ENCODE measurements at regions not wholly inside any gene's neighbourhood (a gene's known extent, or its start where the extent isn't known, plus 50 kb on each side); places are given as distances from the start of the nearest gene placed in this dataset.

DNA sequence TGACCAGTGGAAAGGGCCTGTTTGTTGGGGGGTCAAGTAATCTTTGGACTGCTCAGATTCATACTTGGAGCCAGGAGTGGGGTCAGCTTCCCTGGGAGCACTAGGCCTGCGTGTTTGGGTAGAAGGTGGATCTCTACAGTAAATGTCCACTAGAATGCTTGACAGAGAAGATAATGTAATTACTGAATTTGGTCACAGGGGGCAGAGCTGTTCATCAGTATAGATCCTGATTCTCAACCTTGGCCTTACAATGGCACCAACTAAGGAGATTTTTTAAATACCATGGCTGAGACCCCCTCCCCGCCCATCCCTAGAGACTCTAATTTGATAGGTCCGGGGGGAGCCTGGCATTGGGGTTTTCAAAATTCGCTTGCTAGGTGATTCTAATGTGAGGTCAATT, 217.5 kb upstream of the PLXNA2 start:
- TF ChIP-seq EZH2 (IDR thresholded peaks at IDR 0.05; ENCODE audit: borderline replicate concordance, insufficient read depth, low read length, poor library complexity, severe bottlenecking) (no peak), EP300 (conservative IDR thresholded peaks at IDR 0.05; ENCODE audit: poor library complexity, severe bottlenecking) (no peak), POLR2AphosphoS5 (IDR thresholded peaks at IDR 0.05) (no peak), MXI1 (conservative IDR thresholded peaks at IDR 0.05; ENCODE audit: poor library complexity, severe bottlenecking) (no peak), TAF1 (IDR thresholded peaks at IDR 0.05; ENCODE audit: low read depth) (no peak), RAD21 (conservative IDR thresholded peaks at IDR 0.05) (no peak), SMC3 (conservative IDR thresholded peaks at IDR 0.05; ENCODE audit: poor library complexity) (no peak)
- TF ChIP-seq, protein P1, sequence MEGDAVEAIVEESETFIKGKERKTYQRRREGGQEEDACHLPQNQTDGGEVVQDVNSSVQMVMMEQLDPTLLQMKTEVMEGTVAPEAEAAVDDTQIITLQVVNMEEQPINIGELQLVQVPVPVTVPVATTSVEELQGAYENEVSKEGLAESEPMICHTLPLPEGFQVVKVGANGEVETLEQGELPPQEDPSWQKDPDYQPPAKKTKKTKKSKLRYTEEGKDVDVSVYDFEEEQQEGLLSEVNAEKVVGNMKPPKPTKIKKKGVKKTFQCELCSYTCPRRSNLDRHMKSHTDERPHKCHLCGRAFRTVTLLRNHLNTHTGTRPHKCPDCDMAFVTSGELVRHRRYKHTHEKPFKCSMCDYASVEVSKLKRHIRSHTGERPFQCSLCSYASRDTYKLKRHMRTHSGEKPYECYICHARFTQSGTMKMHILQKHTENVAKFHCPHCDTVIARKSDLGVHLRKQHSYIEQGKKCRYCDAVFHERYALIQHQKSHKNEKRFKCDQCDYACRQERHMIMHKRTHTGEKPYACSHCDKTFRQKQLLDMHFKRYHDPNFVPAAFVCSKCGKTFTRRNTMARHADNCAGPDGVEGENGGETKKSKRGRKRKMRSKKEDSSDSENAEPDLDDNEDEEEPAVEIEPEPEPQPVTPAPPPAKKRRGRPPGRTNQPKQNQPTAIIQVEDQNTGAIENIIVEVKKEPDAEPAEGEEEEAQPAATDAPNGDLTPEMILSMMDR (IDR thresholded peaks at IDR 0.05; ENCODE audit: poor library complexity, severe bottlenecking) = no peak
- TF ChIP-seq, protein P2, sequence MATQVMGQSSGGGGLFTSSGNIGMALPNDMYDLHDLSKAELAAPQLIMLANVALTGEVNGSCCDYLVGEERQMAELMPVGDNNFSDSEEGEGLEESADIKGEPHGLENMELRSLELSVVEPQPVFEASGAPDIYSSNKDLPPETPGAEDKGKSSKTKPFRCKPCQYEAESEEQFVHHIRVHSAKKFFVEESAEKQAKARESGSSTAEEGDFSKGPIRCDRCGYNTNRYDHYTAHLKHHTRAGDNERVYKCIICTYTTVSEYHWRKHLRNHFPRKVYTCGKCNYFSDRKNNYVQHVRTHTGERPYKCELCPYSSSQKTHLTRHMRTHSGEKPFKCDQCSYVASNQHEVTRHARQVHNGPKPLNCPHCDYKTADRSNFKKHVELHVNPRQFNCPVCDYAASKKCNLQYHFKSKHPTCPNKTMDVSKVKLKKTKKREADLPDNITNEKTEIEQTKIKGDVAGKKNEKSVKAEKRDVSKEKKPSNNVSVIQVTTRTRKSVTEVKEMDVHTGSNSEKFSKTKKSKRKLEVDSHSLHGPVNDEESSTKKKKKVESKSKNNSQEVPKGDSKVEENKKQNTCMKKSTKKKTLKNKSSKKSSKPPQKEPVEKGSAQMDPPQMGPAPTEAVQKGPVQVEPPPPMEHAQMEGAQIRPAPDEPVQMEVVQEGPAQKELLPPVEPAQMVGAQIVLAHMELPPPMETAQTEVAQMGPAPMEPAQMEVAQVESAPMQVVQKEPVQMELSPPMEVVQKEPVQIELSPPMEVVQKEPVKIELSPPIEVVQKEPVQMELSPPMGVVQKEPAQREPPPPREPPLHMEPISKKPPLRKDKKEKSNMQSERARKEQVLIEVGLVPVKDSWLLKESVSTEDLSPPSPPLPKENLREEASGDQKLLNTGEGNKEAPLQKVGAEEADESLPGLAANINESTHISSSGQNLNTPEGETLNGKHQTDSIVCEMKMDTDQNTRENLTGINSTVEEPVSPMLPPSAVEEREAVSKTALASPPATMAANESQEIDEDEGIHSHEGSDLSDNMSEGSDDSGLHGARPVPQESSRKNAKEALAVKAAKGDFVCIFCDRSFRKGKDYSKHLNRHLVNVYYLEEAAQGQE (IDR thresholded peaks at IDR 0.05; ENCODE audit: borderline replicate concordance) = no peak
